GM18507 (cell line): ENCODE measurements at regions not wholly inside any gene's neighbourhood (a gene's known extent, or its start where the extent isn't known, plus 50 kb on each side); places are given as distances from the start of the nearest gene placed in this dataset.
"Not testable (repeated sequence)": the region's sequence is repeated elsewhere in the genome, so short reads cannot be mapped to it uniquely, and the experiment has no call there.

Source experiments
- DNase-seq: peaks from one replicate; pipeline ENCODE4 v3.0.0; 2011; ENCODE audit warnings: low read depth; ENCODE audit not compliant: insufficient read length; ENCODE audit errors: extremely low spot score
- FAIRE-seq: peaks from 2 replicates; lab custom pipeline; 2011; peaks lifted over from hg19 to GRCh38; lab: Jason Lieb, UNC

DNA sequence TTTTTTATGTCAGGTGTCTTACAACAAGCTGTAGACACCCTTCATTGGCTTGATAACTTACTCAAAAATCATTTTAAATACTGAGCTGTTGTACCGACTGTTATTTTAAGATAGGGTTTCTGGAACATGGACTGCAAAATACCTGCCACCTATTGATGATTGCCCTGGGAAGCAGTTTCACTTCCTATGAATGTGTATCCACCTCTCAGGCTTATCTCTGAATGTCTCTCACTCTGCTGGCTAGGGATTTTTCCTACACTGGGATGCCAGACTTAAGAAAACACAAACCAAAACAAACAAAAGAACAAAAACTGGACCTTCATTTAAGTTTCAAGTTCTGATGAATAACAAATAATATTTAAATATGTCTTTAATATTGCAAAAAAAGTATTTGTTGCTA lies 663.7 kb downstream of the EFNB2 start:
- DNase-seq, result no peak
- FAIRE-seq, result no peak

DNA sequence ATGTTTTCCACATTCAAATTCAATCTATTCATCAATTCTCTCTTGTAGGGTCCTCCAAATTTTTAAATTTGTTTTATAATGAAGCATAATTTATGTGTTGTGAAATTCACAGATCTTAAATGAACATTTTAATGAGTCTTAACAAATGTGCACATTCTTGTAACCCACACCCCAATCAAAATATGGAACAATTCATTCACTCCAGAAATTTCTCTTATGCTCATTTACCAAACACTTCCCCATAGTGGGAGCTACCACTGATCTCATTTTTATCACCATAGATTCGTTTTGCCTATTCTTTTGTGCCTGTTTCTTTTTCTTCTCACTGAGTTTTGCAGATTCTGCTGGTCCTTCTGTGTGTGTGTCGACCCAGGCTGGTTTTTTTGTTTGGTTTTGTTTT lies 664.1 kb downstream of the EFNB2 start:
- no peak for FAIRE-seq

DNA sequence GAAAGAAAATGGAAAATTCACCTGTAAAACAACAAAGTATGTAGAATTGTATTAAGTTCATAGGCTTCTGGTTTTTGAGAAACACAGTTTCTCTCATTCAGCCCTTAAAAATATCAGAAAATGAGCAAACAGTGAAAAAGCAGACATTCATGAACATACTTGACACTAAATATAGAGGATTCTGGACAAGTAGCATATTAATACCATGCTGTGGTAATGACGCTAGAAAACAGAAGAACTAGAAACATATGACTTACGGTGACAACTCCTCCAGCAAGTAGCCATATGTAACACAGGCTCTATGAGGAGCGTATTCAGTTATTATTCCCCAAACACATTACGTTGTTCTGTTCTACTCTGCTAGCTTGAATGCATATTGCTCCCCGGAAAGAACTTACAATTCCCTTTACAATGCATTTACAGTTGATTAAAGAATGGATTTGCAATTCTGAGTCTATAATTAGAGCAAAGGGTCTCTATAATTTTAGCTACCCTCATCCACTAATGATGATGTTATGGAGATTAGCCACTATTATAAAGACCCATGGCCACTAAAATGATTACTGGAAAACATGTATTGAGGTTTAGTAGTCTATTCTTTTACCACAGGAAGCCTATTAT lies 672.1 kb downstream of the EFNB2 start:
- DNase-seq, result no peak
- no peak for FAIRE-seq

More for the DNA sequence above, 664.1 kb downstream of the EFNB2 start:
- DNase-seq, result no peak

DNA sequence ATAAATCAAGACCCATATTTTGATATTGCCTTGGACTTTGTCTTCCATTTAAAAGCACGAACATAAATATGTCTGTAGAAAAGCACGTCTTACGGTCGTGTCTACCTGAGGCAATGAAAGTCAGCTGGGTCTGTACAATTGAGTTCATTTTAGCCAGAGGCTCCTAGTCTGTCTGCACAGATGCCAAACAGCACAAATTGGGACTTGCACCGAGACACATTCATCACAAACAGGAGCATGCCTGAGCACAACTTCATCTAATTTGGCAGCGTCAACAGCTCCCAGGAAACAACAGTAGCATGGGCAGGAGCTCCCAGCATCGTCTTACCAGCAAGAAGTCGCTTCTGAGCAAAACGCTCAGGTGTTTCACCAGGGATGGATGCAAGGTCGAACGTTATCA lies 687.0 kb downstream of the EFNB2 start:
- DNase-seq, result no peak
- FAIRE-seq, result no peak

DNA sequence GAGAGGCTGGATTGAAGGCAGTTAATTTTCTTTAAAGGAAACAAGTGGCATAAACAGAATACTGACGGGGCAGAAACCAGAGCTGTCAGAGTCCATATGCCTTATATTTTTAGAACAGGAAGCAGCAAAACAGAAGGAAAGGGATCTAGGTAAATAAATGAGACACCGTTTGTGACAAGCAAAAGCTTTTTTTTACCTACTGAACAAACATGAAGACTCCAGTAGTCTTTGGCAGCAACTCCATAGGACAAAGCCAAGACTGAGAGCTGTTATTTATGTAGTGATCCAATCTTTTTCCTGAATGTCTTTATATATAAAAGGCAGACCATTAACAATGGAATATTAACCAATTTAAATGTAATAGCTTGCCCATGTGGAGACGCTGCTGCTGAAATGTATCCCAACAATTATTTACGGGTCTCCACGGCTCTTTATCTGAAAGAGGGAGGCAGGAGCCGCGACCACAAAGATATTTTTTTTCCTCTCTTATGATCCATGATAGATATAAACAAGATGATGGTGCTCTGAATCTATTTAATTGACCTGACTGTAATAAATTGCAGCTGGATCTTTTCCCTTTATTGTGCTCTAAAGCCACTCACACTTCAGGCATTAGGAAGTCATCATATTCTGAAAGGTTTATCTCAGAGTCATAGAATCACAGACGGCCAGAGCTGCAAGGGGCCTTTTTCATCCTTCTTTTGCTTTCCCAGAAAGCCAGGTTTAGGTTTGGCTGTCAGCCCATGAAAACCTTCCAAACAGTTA lies 687.8 kb downstream of the EFNB2 start:
- DNase-seq, result no peak
- no peak for FAIRE-seq

DNA sequence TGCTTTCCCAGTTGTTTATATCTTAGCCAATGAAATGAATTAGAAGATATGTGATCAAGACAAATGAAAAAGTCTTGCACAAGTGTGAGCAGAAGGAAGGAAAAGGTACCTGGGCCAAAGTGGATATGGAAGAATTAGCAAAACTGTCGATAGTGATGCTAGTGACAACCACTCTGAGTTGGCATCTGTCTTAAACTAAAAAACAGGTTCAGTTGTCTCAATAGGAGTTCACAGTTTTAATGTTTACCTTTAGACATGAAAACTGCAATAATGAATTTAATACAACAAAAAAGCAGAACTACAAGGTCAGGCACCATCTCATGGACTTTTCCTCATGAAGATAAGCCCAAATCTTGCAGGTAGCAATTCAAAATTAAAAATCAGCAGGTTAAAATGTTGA lies 688.5 kb downstream of the EFNB2 start:
- no peak for DNase-seq
- no peak for FAIRE-seq

DNA sequence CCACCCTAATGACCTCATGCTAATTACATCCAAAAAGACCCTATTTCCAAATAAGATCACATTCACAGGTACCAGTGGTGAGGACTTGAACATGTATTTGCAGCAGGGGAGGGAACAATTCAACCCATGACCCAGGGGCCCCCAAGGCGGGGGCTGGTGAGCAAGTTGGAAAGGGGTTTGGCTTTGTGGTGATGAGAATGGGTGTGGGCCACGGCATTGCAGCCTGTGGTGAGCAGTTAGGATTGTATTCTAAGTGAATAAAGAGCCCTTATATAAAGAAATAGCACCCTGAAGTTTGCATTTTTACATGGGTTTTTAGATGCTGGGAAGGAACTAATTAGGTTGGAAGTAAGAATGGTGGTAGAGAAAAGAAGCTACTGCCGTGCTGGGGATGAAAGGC lies 694.2 kb downstream of the EFNB2 start:
- FAIRE-seq (no peak), DNase-seq (no peak)

DNA sequence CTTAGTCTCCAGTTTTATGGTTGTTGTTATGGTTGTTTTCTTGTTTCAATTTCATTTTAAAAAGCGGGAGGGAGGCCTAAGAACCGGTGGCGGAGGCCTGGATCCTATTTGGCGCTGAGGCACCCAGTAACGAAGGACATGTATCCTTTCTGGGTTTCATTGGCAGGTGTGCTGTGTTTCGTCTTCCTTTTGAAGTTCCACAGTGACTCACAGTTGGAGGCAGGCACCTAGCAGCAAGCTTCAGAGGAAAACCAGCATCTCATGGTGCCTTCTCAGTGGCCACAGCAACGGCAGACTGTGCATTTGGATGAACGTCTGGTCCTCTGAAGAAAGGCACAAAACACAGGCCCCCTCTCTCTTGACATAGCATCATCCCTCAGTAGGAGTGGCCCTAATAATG lies 697.2 kb downstream of the EFNB2 start:
- no peak for FAIRE-seq
- no peak for DNase-seq

DNA sequence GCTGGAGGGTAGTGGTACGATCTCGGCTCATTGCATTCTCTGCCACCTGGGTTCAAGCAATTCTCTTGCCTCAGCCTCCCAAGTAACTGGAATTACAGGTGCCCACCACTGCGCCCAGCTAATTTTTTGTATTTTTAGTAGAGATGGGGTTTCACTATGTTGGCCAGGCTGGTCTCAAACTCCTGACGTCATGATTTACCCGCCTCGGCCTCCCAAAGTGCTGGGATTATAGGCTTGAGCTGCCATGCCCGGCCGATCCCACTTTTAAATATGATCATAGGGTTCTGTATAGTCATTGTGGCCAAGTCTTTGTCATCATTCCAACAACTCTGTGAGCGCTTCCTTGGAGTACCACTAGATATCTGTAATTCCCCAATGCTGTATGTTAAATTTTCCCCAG lies 698.2 kb downstream of the EFNB2 start:
- not testable (repeated sequence) for DNase-seq, FAIRE-seq

DNA sequence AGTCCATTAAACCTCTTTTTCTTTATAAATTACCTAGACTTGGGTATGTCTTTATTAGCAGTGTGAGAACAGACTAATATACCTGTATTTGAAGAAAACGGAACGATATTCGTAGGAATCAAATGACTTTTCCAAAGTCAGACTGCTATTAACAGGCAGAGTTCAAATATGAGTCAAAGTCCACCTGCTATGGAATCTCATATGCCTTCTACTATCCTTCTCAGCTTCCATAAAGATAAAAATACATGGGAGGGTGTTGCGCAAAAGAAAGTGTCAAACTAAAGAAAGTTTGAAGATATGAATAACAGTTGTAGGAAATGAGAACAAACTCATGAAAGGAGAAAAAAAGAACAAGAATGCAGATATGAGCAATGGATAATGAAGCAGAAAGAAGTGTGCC lies 704.6 kb downstream of the EFNB2 start:
- FAIRE-seq, result no peak

DNA sequence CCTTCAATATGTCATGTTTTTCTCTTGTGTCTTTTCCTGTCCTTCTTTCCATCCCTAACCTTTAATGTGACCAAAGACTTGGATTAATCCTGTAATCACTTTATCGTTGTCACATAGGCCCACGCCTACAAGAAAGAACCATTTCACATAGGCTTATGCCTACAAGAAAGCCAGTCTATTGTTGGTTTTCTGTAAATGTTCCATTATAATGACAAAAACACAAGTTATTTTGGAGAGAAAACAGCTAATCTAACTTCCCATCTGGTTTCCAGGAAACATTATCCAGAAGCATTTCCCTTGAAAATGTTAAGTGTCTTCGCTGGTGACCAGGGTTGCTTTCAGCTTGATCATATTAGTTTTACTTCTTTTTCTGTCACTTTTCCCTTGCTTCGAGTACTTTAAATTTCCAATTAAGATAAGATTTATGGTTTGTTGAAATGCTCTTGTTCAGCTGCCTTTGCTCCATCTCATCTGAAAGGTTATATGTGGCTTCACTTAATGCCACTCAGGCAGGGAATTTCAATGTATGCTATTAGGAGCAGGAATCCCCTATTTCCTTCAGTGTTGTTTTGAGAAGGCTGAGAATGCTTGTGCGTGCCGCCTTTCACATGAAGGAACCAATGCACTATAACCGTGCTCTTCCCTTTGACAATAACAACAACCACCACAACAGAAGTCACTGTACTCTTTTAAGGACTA lies 708.2 kb downstream of the EFNB2 start:
- no peak for FAIRE-seq
- no peak for DNase-seq

More for the DNA sequence above, 704.6 kb downstream of the EFNB2 start:
- DNase-seq, result no peak

DNA sequence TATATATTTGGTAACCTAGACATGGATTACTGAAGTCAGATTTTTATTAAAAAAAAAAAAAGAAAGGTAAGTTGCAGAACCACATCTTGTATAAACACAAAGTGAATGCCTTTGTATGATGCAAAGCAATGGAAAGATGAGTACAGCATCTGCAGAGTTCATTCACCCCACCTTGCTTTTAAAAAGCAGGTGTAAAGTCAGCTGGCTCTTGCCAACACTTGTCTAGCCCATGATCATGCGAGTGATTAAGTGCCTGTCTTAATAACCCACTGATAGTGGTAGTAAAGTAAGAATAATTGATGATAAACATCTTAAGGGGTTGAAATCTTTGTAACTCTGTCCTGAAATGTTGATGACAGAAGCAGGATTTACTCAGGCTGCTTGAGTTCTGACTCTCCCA lies 710.4 kb downstream of the EFNB2 start:
- DNase-seq (no peak), FAIRE-seq (no peak)

DNA sequence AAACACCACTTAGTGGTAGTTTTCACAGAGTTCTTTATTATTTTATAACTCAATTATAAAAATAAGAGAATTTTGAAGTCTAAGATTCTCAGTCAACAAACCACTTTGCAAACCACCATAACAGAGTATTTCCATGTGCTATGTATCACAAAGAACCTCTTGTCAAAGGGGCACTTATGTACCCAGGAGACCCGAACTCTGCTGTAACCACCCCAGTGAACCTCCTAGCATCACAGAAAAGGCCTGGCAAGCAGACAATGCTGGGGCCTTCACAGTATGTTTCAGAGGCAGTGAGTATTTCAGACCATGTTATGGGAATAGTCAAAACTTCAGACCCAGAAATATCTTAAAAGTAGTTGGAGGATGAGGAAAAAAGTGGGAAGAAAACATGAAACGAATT lies 714.1 kb downstream of the EFNB2 start:
- DNase-seq (no peak), FAIRE-seq (no peak)

DNA sequence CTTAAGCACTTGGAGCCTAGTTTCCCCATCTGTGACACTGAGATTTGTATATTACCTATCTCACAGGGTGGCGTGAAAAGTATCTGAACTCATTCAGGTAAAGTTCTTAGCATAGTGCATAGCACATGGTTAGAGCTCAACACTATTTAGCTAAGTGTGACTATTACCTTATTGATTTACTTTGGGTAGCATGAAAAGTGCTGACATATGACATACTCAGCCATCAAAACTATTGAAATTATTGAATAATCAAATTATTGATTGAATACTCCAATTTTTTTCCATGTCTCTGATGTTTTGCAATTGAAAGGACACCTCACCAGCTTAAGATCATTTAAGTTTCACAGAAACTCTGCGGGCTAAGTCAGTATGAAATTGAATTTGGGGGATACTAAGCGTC lies 715.0 kb downstream of the EFNB2 start:
- DNase-seq (no peak), FAIRE-seq (no peak)

DNA sequence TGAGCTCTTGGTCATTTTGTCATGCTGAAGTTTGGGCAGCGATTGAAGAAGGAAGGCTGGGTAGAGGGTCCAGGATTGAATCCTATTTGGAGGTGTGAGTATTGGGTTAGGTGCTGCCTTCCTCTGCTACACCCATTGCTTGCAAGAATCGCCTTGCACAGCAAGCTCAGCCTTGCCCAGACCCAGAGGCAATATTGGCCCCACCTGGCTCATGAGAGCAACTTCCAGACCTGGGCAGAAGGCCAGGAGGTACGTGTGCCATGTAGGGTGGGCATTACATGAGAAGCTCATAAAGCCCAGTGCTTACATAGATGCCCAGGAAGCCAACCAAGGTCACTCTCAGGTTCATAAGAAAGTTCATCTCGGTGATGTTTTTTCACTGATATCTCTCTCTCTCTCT lies 718.0 kb downstream of the EFNB2 start:
- DNase-seq (no peak), FAIRE-seq (no peak)

DNA sequence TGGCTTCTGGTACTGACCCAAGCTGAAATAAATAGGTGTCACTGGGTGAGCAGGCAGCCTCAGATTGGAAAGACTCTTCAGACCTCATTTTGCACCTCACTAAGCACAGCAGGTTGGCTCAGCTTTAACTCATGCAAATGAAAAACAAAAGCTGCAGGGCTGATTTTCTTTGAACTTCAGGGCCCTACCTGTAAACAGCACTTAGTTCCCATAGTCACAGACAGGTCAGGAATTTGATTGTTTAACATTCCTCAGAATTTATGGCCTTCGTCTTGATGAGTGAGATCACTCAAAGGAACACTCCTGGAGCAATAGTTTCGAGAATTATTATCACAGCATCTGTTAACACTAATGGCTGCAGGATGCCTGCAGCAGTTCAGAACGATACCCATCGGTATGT lies 718.5 kb downstream of the EFNB2 start:
- DNase-seq (no peak), FAIRE-seq (no peak)

DNA sequence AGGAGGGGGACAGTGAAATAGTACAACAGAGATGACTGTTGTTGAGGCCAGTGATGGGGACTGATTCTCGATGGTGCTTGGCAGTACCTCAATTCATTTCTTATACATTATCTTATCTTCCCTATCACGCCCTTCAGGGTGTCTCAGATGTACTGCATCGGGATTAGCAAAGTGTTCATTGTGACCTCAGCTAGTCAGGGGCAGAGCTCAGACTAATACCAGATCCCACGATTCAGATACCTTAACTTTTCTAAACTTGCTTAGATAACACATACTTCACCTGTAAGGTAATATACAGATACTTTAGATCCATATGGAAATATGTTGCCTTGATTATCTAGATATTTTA lies 720.6 kb downstream of the EFNB2 start:
- no peak for FAIRE-seq

DNA sequence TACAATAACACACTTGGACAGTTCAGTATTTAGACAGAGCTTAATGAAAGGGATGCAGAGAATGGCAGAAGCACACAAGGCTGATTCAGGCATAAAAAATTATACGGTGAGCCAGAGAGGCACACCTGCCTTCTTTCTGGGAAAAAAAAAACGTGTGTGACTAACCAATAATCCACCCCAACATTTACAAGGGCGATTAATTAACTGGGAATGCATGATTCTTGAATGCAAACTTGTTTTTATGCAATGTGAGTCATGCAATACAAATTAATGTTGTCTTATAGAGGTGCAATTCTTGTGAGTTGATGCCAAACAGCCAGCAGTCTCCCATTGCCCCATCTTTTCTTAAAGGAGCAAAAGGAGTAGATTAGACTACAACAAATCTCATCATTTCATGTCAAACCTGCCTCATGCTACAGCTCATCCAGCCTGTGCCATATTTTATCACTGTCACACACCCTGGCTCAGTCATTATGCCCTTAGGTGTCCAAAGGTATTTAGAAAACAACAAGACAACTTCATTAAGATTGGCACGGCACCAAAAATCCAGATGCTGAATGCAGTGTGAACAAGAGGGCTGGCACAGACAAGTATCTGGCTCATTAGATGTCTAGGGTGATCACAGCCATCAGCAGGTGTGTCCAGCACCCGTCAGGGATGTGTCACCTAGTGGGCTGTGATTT lies 721.1 kb downstream of the EFNB2 start:
- DNase-seq (no peak), FAIRE-seq (no peak)

More for the DNA sequence above, 720.6 kb downstream of the EFNB2 start:
- DNase-seq, result no peak

DNA sequence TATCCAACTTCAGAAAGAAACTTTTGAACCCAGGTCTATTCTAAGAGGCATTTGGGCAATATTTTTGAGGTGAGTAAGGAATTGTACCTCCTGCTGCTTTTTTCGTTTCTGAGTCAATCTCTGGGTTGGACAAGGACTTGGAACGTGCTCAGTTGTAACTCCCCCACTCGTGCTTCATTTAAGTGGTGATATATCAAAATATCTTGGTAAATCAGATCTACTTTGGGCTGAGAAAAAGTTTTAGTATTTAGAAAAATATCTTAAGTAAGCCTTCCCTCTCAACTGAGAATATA lies 728.9 kb downstream of the EFNB2 start:
- DNase-seq (no peak), FAIRE-seq (no peak)

DNA sequence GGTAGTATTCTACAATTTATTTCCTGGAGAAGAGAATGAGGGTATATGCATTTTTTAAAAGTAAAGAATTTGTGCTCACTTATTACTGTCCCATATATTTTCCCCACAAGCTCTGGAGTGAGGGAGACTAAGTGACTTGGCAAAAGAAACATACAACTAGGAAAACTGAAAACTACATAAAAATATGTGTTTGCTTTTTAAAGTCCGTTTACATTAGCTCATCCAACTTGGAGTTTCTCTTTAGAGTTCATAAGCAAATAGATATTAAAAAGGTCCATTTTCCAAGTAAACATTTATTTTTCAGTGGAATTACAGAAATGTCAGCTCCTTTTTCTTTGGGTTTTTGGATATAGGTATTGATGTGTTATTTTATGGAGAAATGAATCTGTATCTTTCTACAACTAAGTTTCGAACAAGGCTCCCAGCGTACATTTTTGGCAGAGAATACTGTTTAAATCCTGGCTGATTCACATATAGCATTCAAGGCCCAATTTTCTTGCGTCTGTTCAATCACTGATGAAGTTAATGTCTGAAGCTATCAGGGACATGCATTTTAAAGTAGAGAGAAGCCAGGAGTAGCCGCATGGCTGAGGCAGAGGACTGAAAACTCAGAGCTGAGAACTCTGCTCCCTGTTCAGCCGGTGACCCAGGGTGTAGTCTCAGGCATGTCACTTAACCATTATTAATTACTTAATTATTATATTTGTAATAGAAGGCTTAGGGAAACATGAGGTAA lies 729.4 kb downstream of the EFNB2 start:
- DNase-seq (no peak), FAIRE-seq (no peak)
